Neuronal stem cell (in vitro differentiated cells): ENCODE measurements at regions not wholly inside any gene's neighbourhood (a gene's known extent, or its start where the extent isn't known, plus 50 kb on each side); places are given as distances from the start of the nearest gene placed in this dataset.

ENCODE experiments used
- DNase-seq: peaks from one replicate; pipeline ENCODE4 v3.0.0-alpha.2; 2013; ENCODE audit warnings: low spot score
- H2AFZ ChIP-seq: one replicate; pipeline ENCODE4 v1.6.1; 2013; ENCODE audit warnings: mild to moderate bottlenecking, low read length, inconsistent platforms
- H2AK5ac ChIP-seq: 2 replicates; pipeline ENCODE4 v1.6.1; 2013; ENCODE audit warnings: low read depth, mild to moderate bottlenecking, inconsistent platforms, low read length, moderate library complexity, mixed read lengths
- H2BK120ac ChIP-seq: 2 replicates; pipeline ENCODE4 v1.6.1; 2013; ENCODE audit warnings: low read depth, mild to moderate bottlenecking, inconsistent platforms, low read length, moderate library complexity, mixed read lengths
- H2BK12ac ChIP-seq: one replicate; pipeline ENCODE4 v1.6.1; 2013; ENCODE audit warnings: low read length, inconsistent platforms
- H2BK15ac ChIP-seq: 2 replicates; pipeline ENCODE4 v1.6.1; 2013; ENCODE audit warnings: mild to moderate bottlenecking, low read length, inconsistent platforms, mixed read lengths
- H2BK5ac ChIP-seq: one replicate; pipeline ENCODE4 v1.6.1; 2013; ENCODE audit warnings: inconsistent platforms, mild to moderate bottlenecking, low read length, moderate library complexity
- H3K14ac ChIP-seq: one replicate; pipeline ENCODE4 v1.6.1; 2013; ENCODE audit warnings: low read length, inconsistent platforms
- H3K18ac ChIP-seq: 2 replicates; pipeline ENCODE4 v1.6.1; 2013; ENCODE audit warnings: low read length, inconsistent platforms
- H3K23ac ChIP-seq: 2 replicates; pipeline ENCODE4 v1.6.1; 2013; ENCODE audit warnings: low read depth, mild to moderate bottlenecking, mixed read lengths, low read length, inconsistent platforms; ENCODE audit not compliant: poor library complexity
- H3K27ac ChIP-seq: replicated peaks from 3 replicates; pipeline ENCODE4 v1.5.1; 2013; ENCODE audit warnings: low read length, inconsistent platforms
- H3K27me3 ChIP-seq, 3 experiments: 2 replicates each; pipeline ENCODE4 v1.6.1; 2013; ENCODE audit warnings: low read length in 3 of 3, mild to moderate bottlenecking in 2 of 3, inconsistent platforms in 1 of 3, low read depth in 1 of 3, mixed read lengths in 1 of 3, moderate library complexity in 1 of 3; ENCODE audit not compliant: control insufficient read depth in 3 of 3, insufficient read depth in 3 of 3
- H3K36me3 ChIP-seq, 2 donors: replicated peaks in 1 of 2; 2 replicates each; pipeline ENCODE4 v1.6.1; 2013; ENCODE audit warnings: low read length in 2 of 2; ENCODE audit not compliant: control insufficient read depth in 2 of 2, insufficient read depth in 2 of 2
- H3K4ac ChIP-seq: 2 replicates; pipeline ENCODE4 v1.6.1; 2013; ENCODE audit warnings: inconsistent platforms, mild to moderate bottlenecking, low read length, moderate library complexity
- H3K4me1 ChIP-seq, 2 donors: 1 replicate in 1 of 2; 2 replicates in 1 of 2; pipeline ENCODE4 v1.6.1; 2013; ENCODE audit warnings: low read length in 2 of 2, low read depth in 1 of 2; ENCODE audit not compliant: control insufficient read depth in 2 of 2, insufficient read depth in 1 of 2
- H3K4me2 ChIP-seq: one replicate; pipeline ENCODE4 v1.6.1; 2013; ENCODE audit warnings: mild to moderate bottlenecking, low read length, inconsistent platforms; ENCODE audit not compliant: insufficient read depth, poor library complexity, severe bottlenecking
- H3K4me3 ChIP-seq, 2 donors: 2 replicates each; pipeline ENCODE4 v1.5.1; 2013; ENCODE audit warnings: low read length in 2 of 2, mild to moderate bottlenecking in 2 of 2, inconsistent platforms in 1 of 2, moderate library complexity in 1 of 2
- H3K79me1 ChIP-seq: one replicate; pipeline ENCODE4 v1.6.1; 2013; ENCODE audit warnings: low read depth, mild to moderate bottlenecking, inconsistent platforms, low read length, moderate library complexity
- H3K9ac ChIP-seq: one replicate; pipeline ENCODE4 v1.6.1; 2013; ENCODE audit warnings: mild to moderate bottlenecking, low read depth, low read length, inconsistent platforms; ENCODE audit not compliant: poor library complexity
- H3K9me3 ChIP-seq, 2 donors: replicated peaks in 1 of 2; 2 replicates each; pipeline versions ENCODE3 to v1.6.1; 2013; ENCODE audit warnings: low read length in 2 of 2, mild to moderate bottlenecking in 2 of 2, inconsistent platforms in 1 of 2, low read depth in 1 of 2, mixed read lengths in 1 of 2, moderate library complexity in 1 of 2; ENCODE audit not compliant: control insufficient read depth in 2 of 2, insufficient read depth in 1 of 2
- H4K8ac ChIP-seq: one replicate; pipeline ENCODE4 v1.6.1; 2013; ENCODE audit warnings: low read depth, mild to moderate bottlenecking, inconsistent platforms, low read length, moderate library complexity
- H4K91ac ChIP-seq: one replicate; pipeline ENCODE4 v1.6.1; 2013; ENCODE audit warnings: low read length, low read depth, mild to moderate bottlenecking, inconsistent platforms; ENCODE audit not compliant: poor library complexity
- WGBS, 2 donors: extraction: QIAGEN DNeasy Blood & Tissue Kit; methylation state at CpG; one replicate each; pipeline ENCODE4 v1.1.7; 2013; ENCODE audit warnings: missing lambda C conversion rate in 2 of 2, mixed read lengths in 1 of 2; ENCODE audit not compliant: insufficient read length in 2 of 2, insufficient replicate concordance in 1 of 2; ENCODE audit errors: extremely low coverage in 2 of 2; 5-methylcytosine and 5-hydroxymethylcytosine counted together

DNA sequence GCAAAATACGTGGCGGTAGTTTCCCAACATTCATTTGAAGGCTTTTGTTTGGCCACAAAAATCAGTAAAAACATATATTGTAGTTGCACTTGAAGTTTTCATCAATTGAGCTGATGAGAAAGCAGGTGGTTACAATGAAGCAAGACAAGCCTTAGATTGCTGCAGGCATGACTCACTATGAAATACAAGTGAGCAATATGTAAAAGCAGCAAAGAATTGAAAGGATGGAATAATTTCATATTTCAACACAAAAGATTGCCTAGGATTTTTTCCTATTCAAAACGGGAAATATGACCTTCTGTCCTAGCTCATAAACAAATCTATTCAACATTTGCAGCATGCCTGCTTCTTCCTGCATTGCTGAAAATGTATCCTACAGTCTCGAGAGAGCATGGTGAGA is 190.9 kb upstream of the BANK1 start:
- H3K36me3 ChIP-seq, result no peaks in the 10 kb centered on the region
- no CpG with 5 or more reads among the region's 4 CpGs for WGBS, 2 donors
- no peak overlapping the region for H3K4me3 ChIP-seq
- no peaks in the 10 kb centered on the region for H3K4me1 ChIP-seq
- H3K9me3 ChIP-seq, result no peaks in the 10 kb centered on the region
- no peak overlapping the region for H3K23ac ChIP-seq
- H3K4ac ChIP-seq, result no peak overlapping the region
- no peak overlapping the region for H3K18ac ChIP-seq
- H2AK5ac ChIP-seq, result no peak overlapping the region
- no peak overlapping the region for H2AFZ ChIP-seq
- H3K79me1 ChIP-seq, result no peaks in the 10 kb centered on the region
- H4K8ac ChIP-seq, result no peak overlapping the region
- H2BK120ac ChIP-seq, result no peak overlapping the region
- H3K14ac ChIP-seq, result no peak overlapping the region
- no peak for DNase-seq
- no peak overlapping the region for H2BK5ac ChIP-seq
- no peak overlapping the region for H2BK15ac ChIP-seq
- H4K91ac ChIP-seq, result no peak overlapping the region
- H2BK12ac ChIP-seq, result no peak overlapping the region
- H3K9ac ChIP-seq, result no peak overlapping the region
- no peak overlapping the region for H3K4me2 ChIP-seq
- H3K27ac ChIP-seq, result no peak overlapping the region
- H3K27me3 ChIP-seq, result no peaks in the 10 kb centered on the region

DNA sequence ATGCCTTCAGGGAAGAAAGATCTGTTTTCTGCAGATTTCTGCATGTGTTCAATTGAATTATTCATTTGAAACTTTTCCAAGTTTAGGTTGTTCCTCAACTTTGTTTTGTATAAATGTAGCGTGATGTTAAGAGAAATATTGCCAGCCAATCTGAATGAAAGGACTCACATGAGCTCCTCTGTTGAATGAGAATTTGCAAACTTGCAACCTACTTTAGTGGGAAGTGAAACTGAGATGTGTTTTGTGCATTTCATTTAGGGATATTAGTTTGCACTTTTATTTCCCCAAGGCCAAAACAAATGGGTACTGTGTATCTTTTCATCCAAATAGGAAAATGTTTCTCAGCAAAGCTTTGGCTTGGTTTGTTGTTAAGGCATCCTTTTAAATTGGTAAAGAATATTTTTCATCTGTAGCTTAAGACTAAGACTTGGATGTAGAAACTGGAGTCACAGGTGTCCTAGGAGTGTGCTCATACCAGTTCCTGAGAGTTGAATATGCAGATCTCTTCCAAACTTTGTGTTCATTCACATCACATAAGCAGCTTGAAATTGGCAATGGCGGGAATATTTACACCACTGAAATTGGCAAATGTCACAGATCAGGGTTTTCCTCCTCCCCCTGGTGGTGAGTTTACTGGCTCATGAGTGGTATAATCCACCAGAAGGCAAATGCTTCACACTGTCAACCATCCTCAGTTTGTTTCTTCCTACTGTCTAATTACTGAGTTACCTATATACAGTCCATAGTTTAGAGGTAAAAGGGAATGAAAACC is 193.6 kb upstream of the BANK1 start:
- no CpG with 5 or more reads among the region's 2 CpGs for WGBS, 2 donors
- Histone ChIP-seq H3K79me1 (no peaks in the 10 kb centered on the region), H3K4me2 (no peak overlapping the region), H2BK12ac (no peak overlapping the region), H2BK5ac (no peak overlapping the region), H3K18ac (no peak overlapping the region), H3K36me3 (no peaks in the 10 kb centered on the region), H3K14ac (no peak overlapping the region), H3K23ac (no peak overlapping the region), H3K4me3 (no peak overlapping the region), H3K4me1 (no peaks in the 10 kb centered on the region), H2AFZ (no peak overlapping the region), H3K9me3 (no peaks in the 10 kb centered on the region), H4K91ac (no peak overlapping the region), H3K27me3 (no peaks in the 10 kb centered on the region), H3K27ac (no peak overlapping the region), H2AK5ac (no peak overlapping the region), H4K8ac (no peak overlapping the region), H2BK120ac (no peak overlapping the region), H2BK15ac (no peak overlapping the region), H3K9ac (no peak overlapping the region), H3K4ac (no peak overlapping the region)
- no peak for DNase-seq

DNA sequence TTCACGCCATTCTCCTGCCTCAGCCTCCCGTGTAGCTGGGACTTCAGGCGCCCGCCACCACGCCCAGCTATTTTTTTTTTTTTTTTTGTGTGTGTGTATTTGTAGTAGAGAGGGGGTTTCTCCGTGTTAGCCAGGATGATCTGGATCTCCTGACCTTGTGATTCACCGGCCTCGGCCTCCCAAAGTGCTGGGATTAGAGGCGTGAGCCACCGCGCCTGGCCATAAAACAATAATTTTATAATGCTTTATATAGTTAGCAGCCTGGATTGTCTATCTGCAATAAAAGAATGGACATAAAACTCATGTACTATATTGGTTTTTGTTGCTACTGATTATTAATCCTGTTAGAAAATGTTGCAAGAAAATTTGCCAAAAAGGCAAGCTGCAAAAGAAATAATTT is 195.9 kb upstream of the BANK1 start:
- Histone ChIP-seq H3K14ac (no peak overlapping the region), H3K18ac (no peak overlapping the region), H2AFZ (no peak overlapping the region), H2BK12ac (no peak overlapping the region), H4K8ac (no peak overlapping the region), H4K91ac (no peak overlapping the region), H3K36me3 (no peaks in the 10 kb centered on the region), H3K27ac (no peak overlapping the region), H2BK15ac (no peak overlapping the region), H3K4me1 (no peaks in the 10 kb centered on the region), H2BK5ac (no peak overlapping the region), H2AK5ac (no peak overlapping the region), H3K9ac (no peak overlapping the region), H3K4ac (no peak overlapping the region), H3K23ac (no peak overlapping the region), H3K4me3 (no peak overlapping the region), H3K4me2 (no peak overlapping the region), H3K79me1 (no peaks in the 10 kb centered on the region), H3K27me3 (no peaks in the 10 kb centered on the region), H2BK120ac (no peak overlapping the region), H3K9me3 (no peaks in the 10 kb centered on the region)
- DNase-seq, result no peak
- no CpG with 5 or more reads among the region's 11 CpGs for WGBS, 2 donors

DNA sequence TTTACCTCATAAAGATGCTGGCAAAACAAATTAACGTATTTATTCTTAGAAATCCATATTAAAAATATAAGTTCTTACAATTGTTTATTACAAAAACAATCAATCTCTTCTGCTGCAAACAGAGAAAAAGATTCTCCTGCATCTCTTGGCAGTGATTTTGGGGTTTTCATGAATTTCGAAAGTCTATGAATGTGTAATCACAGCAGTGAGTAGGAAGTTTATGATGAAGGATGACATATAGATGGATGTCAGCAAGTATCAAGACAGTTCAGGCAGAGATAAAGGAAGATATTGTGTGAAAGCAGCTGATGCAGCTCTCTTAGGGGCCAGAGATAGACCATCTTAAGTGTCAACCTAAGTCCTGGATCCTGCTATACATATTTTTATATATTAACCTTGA is 196.9 kb upstream of the BANK1 start:
- Histone ChIP-seq H3K9ac (no peak overlapping the region), H3K4ac (no peak overlapping the region), H2AK5ac (no peak overlapping the region), H3K4me1 (no peaks in the 10 kb centered on the region), H3K27me3 (no peaks in the 10 kb centered on the region), H4K91ac (no peak overlapping the region), H2AFZ (no peak overlapping the region), H2BK5ac (no peak overlapping the region), H3K23ac (no peak overlapping the region), H3K36me3 (no peaks in the 10 kb centered on the region), H2BK12ac (no peak overlapping the region), H3K18ac (no peak overlapping the region), H3K4me3 (no peak overlapping the region), H3K79me1 (no peaks in the 10 kb centered on the region), H2BK15ac (no peak overlapping the region), H2BK120ac (no peak overlapping the region), H3K4me2 (no peak overlapping the region), H4K8ac (no peak overlapping the region), H3K9me3 (no peaks in the 10 kb centered on the region), H3K14ac (no peak overlapping the region), H3K27ac (no peak overlapping the region)
- no peak for DNase-seq
- no CpG with 5 or more reads among the region's 2 CpGs for WGBS, 2 donors
